H9 (cell line): ENCODE measurements at regions not wholly inside any gene's neighbourhood (a gene's known extent, or its start where the extent isn't known, plus 50 kb on each side); places are given as distances from the start of the nearest gene placed in this dataset.

Source experiments
- DNase-seq: peaks from one replicate; pipeline ENCODE4 v3.0.0-alpha.2; 2017
- H2AFZ ChIP-seq: one replicate; pipeline ENCODE4 v1.6.1; 2013; ENCODE audit warnings: mild to moderate bottlenecking, low read length, control low read depth, moderate library complexity
- H2AK5ac ChIP-seq: 2 replicates; pipeline ENCODE4 v1.6.1; 2013; ENCODE audit warnings: low read length, control low read depth, mixed read lengths; ENCODE audit not compliant: insufficient read length
- H2BK120ac ChIP-seq: one replicate; pipeline ENCODE4 v1.6.1; 2013; ENCODE audit warnings: low read depth, mild to moderate bottlenecking, low read length, control low read depth, inconsistent platforms; ENCODE audit not compliant: poor library complexity, severe bottlenecking
- H2BK12ac ChIP-seq: 2 replicates; pipeline ENCODE4 v1.6.1; 2013; ENCODE audit warnings: low read length, control low read depth, mixed read lengths, low read depth; ENCODE audit not compliant: insufficient read length
- H2BK15ac ChIP-seq: 2 replicates; pipeline ENCODE4 v1.6.1; 2013; ENCODE audit warnings: low read depth, low read length, control low read depth
- H2BK20ac ChIP-seq: one replicate; pipeline ENCODE4 v1.6.1; 2013; ENCODE audit warnings: low read depth, mild to moderate bottlenecking, low read length, control low read depth, inconsistent platforms; ENCODE audit not compliant: poor library complexity, severe bottlenecking
- H2BK5ac ChIP-seq: 2 replicates; pipeline ENCODE4 v1.6.1; 2013; ENCODE audit warnings: low read length, control low read depth, mixed read lengths; ENCODE audit not compliant: insufficient read length
- H3K14ac ChIP-seq: 2 replicates; pipeline ENCODE4 v1.6.1; 2013; ENCODE audit warnings: low read length, control low read depth; ENCODE audit not compliant: insufficient read depth
- H3K18ac ChIP-seq: 2 replicates; pipeline ENCODE4 v1.6.1; 2013; ENCODE audit warnings: low read depth, mild to moderate bottlenecking, mixed read lengths, low read length, control low read depth; ENCODE audit not compliant: insufficient read length
- H3K23ac ChIP-seq: 2 replicates; pipeline ENCODE4 v1.6.1; 2013; ENCODE audit warnings: low read length, control low read depth, mixed read lengths, low read depth; ENCODE audit not compliant: insufficient read length
- H3K23me2 ChIP-seq: 2 replicates; pipeline ENCODE4 v1.6.1; 2013; ENCODE audit warnings: low read depth, mild to moderate bottlenecking, mixed read lengths, low read length, control low read depth; ENCODE audit not compliant: insufficient read length, poor library complexity, severe bottlenecking
- H3K27ac ChIP-seq: 2 replicates; pipeline ENCODE4 v1.5.1; 2013; ENCODE audit warnings: low read length, control low read depth, mixed read lengths, low read depth; ENCODE audit not compliant: insufficient read length
- H3K27me3 ChIP-seq: 2 replicates; pipeline ENCODE4 v1.6.1; 2013; ENCODE audit warnings: low read length, control low read depth, inconsistent platforms; ENCODE audit not compliant: insufficient read depth
- H3K4ac ChIP-seq: 2 replicates; pipeline ENCODE4 v1.6.1; 2013; ENCODE audit warnings: low read depth, mild to moderate bottlenecking, control low read depth, inconsistent platforms, low read length, moderate library complexity
- H3K4me1 ChIP-seq: 2 replicates; pipeline ENCODE4 v1.6.1; 2013; ENCODE audit warnings: low read length, control low read depth, inconsistent platforms; ENCODE audit not compliant: insufficient read depth
- H3K4me2 ChIP-seq: 2 replicates; pipeline ENCODE4 v1.6.1; 2013; ENCODE audit warnings: low read length, control low read depth, mixed read lengths; ENCODE audit not compliant: insufficient read length, insufficient read depth
- H3K56ac ChIP-seq: 2 replicates; pipeline ENCODE4 v1.6.1; 2013; ENCODE audit warnings: low read depth, mild to moderate bottlenecking, mixed read lengths, low read length, control low read depth; ENCODE audit not compliant: insufficient read length
- H3K79me1 ChIP-seq: 2 replicates; pipeline ENCODE4 v1.6.1; 2013; ENCODE audit warnings: low read depth, mild to moderate bottlenecking, moderate library complexity, low read length, control low read depth, inconsistent platforms; ENCODE audit not compliant: insufficient read depth, poor library complexity, severe bottlenecking
- H3K79me2 ChIP-seq: 2 replicates; pipeline ENCODE4 v1.6.1; 2013; ENCODE audit warnings: low read length, control low read depth, inconsistent platforms; ENCODE audit not compliant: insufficient read depth
- H3K9ac ChIP-seq: 2 replicates; pipeline ENCODE4 v1.6.1; 2013; ENCODE audit warnings: low read length, control low read depth, mixed read lengths; ENCODE audit not compliant: insufficient read length; ENCODE audit errors: extremely low read depth
- H3K9me3 ChIP-seq: one replicate; pipeline ENCODE4 v1.6.1; 2013; ENCODE audit warnings: low read depth, low read length, inconsistent platforms; ENCODE audit not compliant: control insufficient read depth
- H3T11ph ChIP-seq: one replicate; pipeline ENCODE4 v1.6.1; 2013; ENCODE audit warnings: mild to moderate bottlenecking, low read length, control low read depth, inconsistent platforms
- H4K20me1 ChIP-seq: one replicate; pipeline ENCODE4 v1.6.1; 2013; ENCODE audit not compliant: control insufficient read depth, insufficient read length, insufficient read depth
- H4K5ac ChIP-seq: 2 replicates; pipeline ENCODE4 v1.6.1; 2013; ENCODE audit warnings: low read depth, mild to moderate bottlenecking, mixed read lengths, low read length, control low read depth; ENCODE audit not compliant: insufficient read length
- H4K8ac ChIP-seq: replicated peaks from 2 replicates; pipeline ENCODE4 v1.6.1; 2013; ENCODE audit warnings: low read length, control low read depth, mixed read lengths, low read depth; ENCODE audit not compliant: insufficient read length
- H4K91ac ChIP-seq: 2 replicates; pipeline ENCODE4 v1.6.1; 2013; ENCODE audit warnings: low read depth, mild to moderate bottlenecking, moderate library complexity, mixed read lengths, low read length, control low read depth; ENCODE audit not compliant: insufficient read length
- H3K27ac Mint-ChIP-seq, 3 experiments: 2 replicates in 2 of 3; 3 replicates in 1 of 3; pipeline ENCODE4 v1.8.0; 2020 to 2021; ENCODE audit warnings: mixed read lengths in 3 of 3, mild to moderate bottlenecking in 1 of 3, moderate library complexity in 1 of 3
- H3K27me3 Mint-ChIP-seq: 2 replicates; pipeline ENCODE4 v1.8.0; 2021; ENCODE audit warnings: low read depth, mild to moderate bottlenecking, moderate library complexity, mixed read lengths
- H3K36me3 Mint-ChIP-seq, 3 experiments: 2 replicates in 2 of 3; 3 replicates in 1 of 3; pipeline ENCODE4 v1.8.0; 2020 to 2021; ENCODE audit warnings: low read depth in 3 of 3, mixed read lengths in 3 of 3; ENCODE audit not compliant: insufficient read depth in 1 of 3
- H3K4me1 Mint-ChIP-seq, 2 experiments: 2 replicates each; pipeline ENCODE4 v1.8.0; 2020; ENCODE audit warnings: mixed read lengths in 2 of 2
- H3K4me3 Mint-ChIP-seq, 2 experiments: 2 replicates in 1 of 2; 3 replicates in 1 of 2; pipeline ENCODE4 v1.8.0; 2020 to 2021; ENCODE audit warnings: mild to moderate bottlenecking in 2 of 2, mixed read lengths in 2 of 2, moderate library complexity in 1 of 2
- H3K9me3 Mint-ChIP-seq, 2 experiments: 2 replicates in 1 of 2; 3 replicates in 1 of 2; pipeline ENCODE4 v1.8.0; 2020; ENCODE audit warnings: mild to moderate bottlenecking in 2 of 2, mixed read lengths in 2 of 2, moderate library complexity in 1 of 2
- CTCF ChIP-seq: fragments of 200-600 bp; sonication (generic); conservative IDR thresholded peaks from 3 replicates; pipeline ENCODE4 v1.8.0; 2021; ENCODE audit warnings: antibody characterized with exemption, mild to moderate bottlenecking
- WGBS: extraction: QIAGEN DNeasy Blood & Tissue Kit; methylation state at CpG from one replicate; pipeline ENCODE4 v1.1.7; 2013; ENCODE audit warnings: missing lambda C conversion rate, low lambda C conversion rate, mixed read lengths; ENCODE audit not compliant: insufficient read length; ENCODE audit errors: extremely low coverage; 5-methylcytosine and 5-hydroxymethylcytosine counted together

DNA sequence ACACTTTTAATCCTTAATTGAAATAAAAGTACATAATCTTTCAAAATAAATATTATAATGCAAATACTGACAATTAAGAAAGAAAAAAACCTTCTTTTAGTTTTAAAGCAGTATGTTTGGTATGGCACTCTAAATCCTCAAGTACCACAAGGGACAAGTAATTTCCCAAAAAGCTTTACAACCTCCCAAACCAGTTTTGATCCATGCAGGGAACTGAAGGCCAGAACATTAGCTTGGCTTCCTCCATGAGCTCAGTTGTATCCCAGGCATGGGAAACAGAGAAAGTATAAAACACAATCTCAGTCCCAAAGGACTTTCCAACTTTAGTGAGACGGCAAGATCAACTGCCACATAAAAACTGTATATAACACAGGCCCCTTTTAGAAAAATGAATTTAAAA is 82.2 kb downstream of the ZNF330 start:
- Histone ChIP-seq H3K18ac (no peak overlapping the region), H2BK5ac (no peak overlapping the region), H2AFZ (no peak overlapping the region), H2AK5ac (no peak overlapping the region), H4K8ac (no peak overlapping the region), H4K91ac (no peak overlapping the region), H3K4ac (no peak overlapping the region), H4K5ac (no peak overlapping the region), H3T11ph (no peak overlapping the region), H3K4me2 (no peak overlapping the region), H3K23ac (no peak overlapping the region), H3K4me1 (no peaks in the 10 kb centered on the region), H4K20me1 (no peaks in the 10 kb centered on the region), H3K23me2 (no peaks in the 10 kb centered on the region), H3K27me3 (no peaks in the 10 kb centered on the region), H3K79me2 (no peaks in the 10 kb centered on the region), H3K27ac (no peak overlapping the region), H2BK12ac (no peak overlapping the region), H3K14ac (no peak overlapping the region), H3K56ac (no peak overlapping the region), H2BK120ac (no peak overlapping the region), H2BK15ac (no peak overlapping the region), H3K79me1 (no peaks in the 10 kb centered on the region), H2BK20ac (no peak overlapping the region), H3K9me3 (no peaks in the 10 kb centered on the region), H3K9ac (no peak overlapping the region)
- whole genome bisulfite sequencing = no CpG with 5 or more reads among the region's 1 CpG
- no peak for DNase-seq
- Mint-ChIP-seq H3K36me3 (no peaks in the 10 kb centered on the region), H3K27me3 (no peaks in the 10 kb centered on the region; the same call in 1 of the 2 replicates), H3K4me1 (no peaks in the 10 kb centered on the region), H3K27ac (no peak overlapping the region), H3K9me3 (no peaks in the 10 kb centered on the region), H3K4me3 (no peak overlapping the region)
- TF ChIP-seq CTCF = no peak
